ENCODE measurements at regions not wholly inside any gene's neighbourhood (a gene's known extent, or its start where the extent isn't known, plus 50 kb on each side); places are given as distances from the start of the nearest gene placed in this dataset.
"Not testable (repeated sequence)": the region's sequence is repeated elsewhere in the genome, so short reads cannot be mapped to it uniquely, and the experiment has no call there.

DNA sequence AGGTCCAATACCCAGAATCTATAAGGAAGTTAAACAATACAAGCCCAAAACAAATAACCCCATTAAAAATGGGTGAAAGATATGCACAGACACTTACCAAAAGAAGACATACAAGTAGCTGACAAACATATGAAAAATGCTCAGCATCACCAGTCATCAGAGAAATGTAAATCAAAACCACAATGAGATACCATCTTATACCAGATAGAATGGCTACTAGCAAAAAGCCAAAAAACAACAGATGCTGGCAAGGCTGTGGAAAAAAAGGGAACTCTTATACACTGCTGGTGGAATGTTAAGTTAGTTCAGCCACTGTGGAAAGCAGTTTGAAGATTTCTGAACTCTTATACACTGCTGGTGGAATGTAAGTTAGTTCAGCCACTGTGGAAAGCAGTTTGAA, 331.1 kb downstream of the KIF20B start:
- DNase-seq (ENCODE audit: low read depth) = no peak

- not testable (repeated sequence) for DNase-seq (ENCODE audit: low read depth)
These were observed 333.5 kb downstream of the KIF20B start for GRCh38 chr10:90034862-90035261.

GRCh38 chr10:90041585-90041984, 340.2 kb downstream of the KIF20B start:
- no peak for DNase-seq (ENCODE audit: low read depth)

DNA sequence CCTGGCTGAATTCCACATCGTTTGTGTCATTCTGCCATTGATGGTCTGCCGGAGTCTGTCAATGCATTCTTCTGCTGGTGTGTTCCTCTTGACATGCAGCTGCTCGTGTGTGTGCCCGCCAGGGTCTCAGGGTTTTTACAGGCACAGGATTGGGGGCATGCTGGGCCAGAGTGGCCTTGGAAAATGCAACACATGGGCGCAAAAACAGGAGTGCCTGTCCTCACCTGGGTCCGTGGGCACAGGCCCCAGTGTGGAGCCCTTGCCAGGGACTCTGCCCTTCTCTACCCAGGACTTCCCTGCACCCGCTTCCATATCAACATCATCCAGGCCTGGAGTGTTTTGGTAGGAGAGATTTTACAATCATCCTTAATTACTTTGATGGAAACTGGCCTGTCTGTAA, 340.7 kb downstream of the KIF20B start:
- no peak for DNase-seq (ENCODE audit: low read depth)

GRCh38 chr10:90047243-90047729, 345.9 kb downstream of the KIF20B start:
- no peak for DNase-seq (ENCODE audit: low read depth)

- no peak for DNase-seq (ENCODE audit: low read depth)
These were observed 349.7 kb downstream of the KIF20B start for GRCh38 chr10:90051053-90051452.

- no peak for DNase-seq (ENCODE audit: low read depth)
These were observed 350.1 kb downstream of the KIF20B start for GRCh38 chr10:90051474-90051873.

DNA sequence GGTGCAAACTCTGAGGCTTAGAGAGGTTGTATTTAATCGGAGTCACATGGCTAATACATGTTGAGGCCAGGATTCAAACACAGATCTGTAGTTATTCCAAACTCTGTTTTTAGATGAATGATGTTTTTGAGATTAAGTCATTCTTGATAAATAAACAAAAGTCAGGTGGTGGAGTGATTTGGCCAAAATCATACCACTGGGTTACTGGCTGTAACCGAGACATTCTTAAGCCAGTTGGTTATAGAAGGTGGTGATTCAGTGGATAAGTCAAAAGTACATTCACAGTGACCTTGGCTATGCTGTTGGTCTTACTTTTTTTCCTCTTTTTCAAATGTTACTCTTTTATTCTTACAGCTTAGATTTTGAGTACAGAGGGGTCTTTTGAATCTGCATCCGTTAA, 361.4 kb downstream of the KIF20B start:
- no peak for DNase-seq (ENCODE audit: low read depth)

GRCh38 chr10:90064295-90064694, 362.9 kb downstream of the KIF20B start:
- DNase-seq (ENCODE audit: low read depth) = no peak

- DNase-seq (ENCODE audit: low read depth) = no peak
These were observed 365.0 kb downstream of the KIF20B start for GRCh38 chr10:90066435-90066834.

DNA sequence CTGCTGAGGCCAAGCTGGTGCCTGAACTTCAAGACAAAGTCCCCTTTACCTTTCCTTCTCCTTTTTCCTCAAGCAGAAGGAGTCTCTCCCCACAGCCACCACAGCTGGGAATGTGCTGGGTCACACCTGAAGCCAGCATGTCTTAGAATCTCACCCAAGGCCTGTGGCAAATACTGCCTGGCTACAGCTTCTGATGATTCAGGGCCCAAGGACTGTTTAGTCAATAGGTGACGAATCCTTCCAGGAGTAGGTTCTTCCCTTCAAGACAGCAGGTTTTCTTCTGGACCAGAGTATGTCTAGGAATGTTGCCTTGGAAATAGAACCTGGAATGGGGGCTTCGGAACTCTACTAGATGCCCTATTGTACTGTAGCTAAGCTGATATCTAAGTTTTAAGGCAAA, 374.6 kb downstream of the KIF20B start:
- no peak for DNase-seq (ENCODE audit: low read depth)

DNA sequence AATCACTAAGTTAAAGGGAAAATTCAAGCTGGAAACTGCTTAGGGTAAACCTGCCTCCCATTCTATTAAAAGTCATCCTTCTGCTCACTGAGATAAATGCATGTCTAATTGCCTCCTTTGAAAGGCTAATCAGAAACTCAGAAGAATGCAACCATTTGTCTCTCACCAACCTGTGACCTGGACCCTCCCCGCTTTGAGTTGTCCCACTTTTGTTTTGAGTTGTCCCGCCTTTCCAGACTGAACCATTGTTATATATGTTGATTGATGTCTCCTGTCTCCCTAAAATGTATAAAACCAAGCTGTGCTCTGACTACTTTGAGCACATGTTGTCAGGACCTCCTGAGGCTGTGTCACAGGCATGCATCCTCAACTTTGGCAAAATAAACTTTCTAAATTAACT, 378.4 kb downstream of the KIF20B start:
- no peak for DNase-seq (ENCODE audit: low read depth)

- not testable (repeated sequence) for DNase-seq (ENCODE audit: low read depth)
These were observed 385.3 kb downstream of the KIF20B start for GRCh38 chr10:90086606-90087190.

DNA sequence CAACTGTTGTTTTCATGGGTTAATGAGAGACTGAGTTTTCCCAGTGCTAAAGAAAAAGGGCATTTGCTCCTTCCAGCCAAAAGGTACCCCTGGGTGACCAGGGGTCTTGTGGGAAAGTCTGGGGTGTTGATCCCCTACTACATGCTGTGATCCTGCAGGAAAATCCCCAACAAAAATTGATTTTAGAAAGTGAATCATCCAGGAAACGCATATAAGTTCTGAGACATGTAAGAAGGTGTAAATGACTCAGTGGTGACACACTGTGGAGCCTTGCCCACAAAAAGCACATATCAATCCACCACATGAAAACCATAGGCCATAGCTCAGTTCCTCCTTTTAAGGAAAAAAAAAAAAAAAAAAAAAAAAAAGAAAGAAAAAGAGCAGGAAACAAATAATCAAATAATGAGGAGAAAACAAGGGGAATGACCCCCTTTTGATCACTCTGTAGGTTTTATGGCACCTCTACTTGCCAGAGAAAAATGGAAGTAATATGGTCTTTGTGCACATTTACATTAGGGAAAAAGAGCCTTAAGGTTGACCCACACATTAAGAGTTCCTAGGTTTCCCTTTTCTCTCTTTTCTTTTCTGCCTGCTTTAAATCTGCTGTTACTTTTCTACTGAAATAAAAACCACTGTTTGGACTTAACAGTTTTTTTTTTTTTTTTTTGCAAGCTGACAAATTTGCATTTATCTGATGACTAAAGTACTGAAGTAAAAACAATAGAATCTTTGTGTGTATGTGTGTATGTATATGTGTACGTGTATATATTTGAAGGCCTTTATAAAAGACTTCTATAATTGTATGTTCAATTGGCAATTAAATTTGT, 386.0 kb downstream of the KIF20B start:
- no peak for DNase-seq (ENCODE audit: low read depth)

DNA sequence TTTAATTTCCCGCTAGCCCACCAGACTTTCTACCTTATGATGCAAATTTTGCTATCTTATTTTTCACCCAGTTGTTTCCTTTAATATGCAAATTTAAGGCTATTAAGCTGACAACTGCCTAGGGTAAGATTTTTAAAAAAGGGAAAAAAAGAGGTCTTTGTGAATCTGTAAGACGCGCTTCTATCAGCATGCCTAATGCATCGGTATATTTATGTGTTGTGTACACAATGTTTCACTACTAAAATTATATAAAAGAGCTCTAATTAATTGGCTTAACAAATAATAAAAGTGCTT, 386.6 kb downstream of the KIF20B start:
- DNase-seq (ENCODE audit: low read depth) = no peak

DNA sequence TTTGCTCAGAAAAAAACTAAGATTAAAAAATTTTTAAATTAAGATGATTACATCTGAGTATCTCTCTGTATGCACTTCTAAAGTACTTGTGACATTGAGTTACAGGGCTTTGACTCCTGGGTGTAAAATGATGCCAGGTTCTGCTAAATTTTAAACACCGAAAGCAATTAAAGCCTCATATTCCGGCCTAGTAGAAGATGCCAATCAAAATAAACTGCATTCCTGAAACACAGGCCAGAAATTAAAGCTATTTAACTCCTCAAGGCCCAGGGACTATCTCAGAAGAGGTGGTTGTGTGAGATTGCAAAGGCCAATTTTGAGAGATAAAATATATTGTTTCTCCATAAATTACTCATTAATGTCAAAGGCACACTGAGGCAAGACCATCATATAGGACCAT, 388.3 kb downstream of the KIF20B start:
- no peak for DNase-seq (ENCODE audit: low read depth)

GRCh38 chr10:90096196-90096595, 394.8 kb downstream of the KIF20B start:
- DNase-seq (ENCODE audit: low read depth) = no peak

- DNase-seq (ENCODE audit: low read depth) = not testable (repeated sequence)
These were observed 406.2 kb downstream of the KIF20B start for GRCh38 chr10:90107581-90107980.

DNA sequence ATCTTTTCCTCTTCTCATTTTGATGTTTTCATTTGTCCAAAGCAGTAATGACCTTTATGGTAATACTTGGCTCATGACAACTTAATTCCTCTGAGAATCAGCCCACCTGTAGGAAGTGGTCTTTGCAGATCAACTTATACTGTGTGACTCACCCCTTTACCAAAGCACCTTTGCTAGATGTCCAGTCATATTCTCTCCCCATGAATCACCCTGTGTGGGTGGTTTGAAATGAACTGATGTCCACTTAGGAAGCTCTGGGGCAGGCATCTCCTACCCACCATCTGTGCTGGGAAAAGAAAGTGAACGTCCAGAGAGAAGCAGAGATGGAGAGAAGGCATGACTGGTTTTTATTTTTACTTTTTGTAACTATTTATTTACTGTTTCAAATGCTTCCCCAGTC, 410.3 kb downstream of the KIF20B start:
- DNase-seq (ENCODE audit: low read depth) = no peak

DNA sequence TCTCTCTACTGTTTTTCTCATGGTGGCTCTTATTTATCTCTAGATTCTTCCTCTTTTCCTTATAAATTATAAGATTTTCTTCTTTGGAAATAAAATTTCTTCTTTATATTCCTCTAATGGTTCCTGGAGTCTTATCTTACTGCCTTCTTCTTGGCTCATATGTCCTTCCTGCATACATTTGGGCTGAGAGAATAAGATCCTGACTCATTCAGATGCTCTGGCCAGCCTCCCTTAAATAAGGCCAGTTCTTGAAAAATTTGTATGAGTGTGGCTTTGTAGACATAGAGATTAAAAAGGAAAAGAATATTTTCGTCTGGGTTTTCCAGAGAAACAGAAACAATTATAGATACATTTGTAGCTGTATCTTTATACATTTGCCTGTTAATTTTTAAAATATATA, 411.3 kb downstream of the KIF20B start:
- no peak for DNase-seq (ENCODE audit: low read depth)

GRCh38 chr10:90118567-90118966, 417.2 kb downstream of the KIF20B start:
- not testable (repeated sequence) for DNase-seq (ENCODE audit: low read depth)

- not testable (repeated sequence) for DNase-seq (ENCODE audit: low read depth)
These were observed 418.4 kb downstream of the KIF20B start for GRCh38 chr10:90119631-90120280.

All from stimulated activated CD8-positive, alpha-beta memory T cell treated with anti-CD3 and anti-CD28 coated beads, Interleukin-15, amount 100 ng/mL, for 24 hours (primary cell).